CD4-positive, alpha-beta memory T cell (primary cell): ENCODE measurements at regions not wholly inside any gene's neighbourhood (a gene's known extent, or its start where the extent isn't known, plus 50 kb on each side); places are given as distances from the start of the nearest gene placed in this dataset.

Source experiments
- CTCF ChIA-PET: fragments of 350-600 bp; sonication (Branson Sonifier 250); formaldehyde crosslinking; loops from one replicate; lab custom pipeline; 2021; ENCODE audit warnings: inconsistent platforms; ENCODE audit not compliant: partially characterized antibody; lab: Charles Lee
- POLR2A ChIA-PET: fragments of 350-600 bp; sonication (Branson Sonifier 250); formaldehyde crosslinking; loops from one replicate; lab custom pipeline; 2021; ENCODE audit not compliant: partially characterized antibody; lab: Charles Lee
- DNase-seq, 5 donors: peaks; one replicate each; pipeline versions ENCODE4 v3.0.0 to v3.0.0-alpha.2; 2020 to 2022; ENCODE audit warnings: mixed read lengths in 1 of 5
- H3K27ac ChIP-seq: one replicate; pipeline ENCODE4 v1.7.0; 2013; ENCODE audit warnings: low read depth, low read length
- H3K27me3 ChIP-seq: 2 replicates; pipeline ENCODE4 v1.7.0; 2013; ENCODE audit warnings: mild to moderate bottlenecking, low read length, moderate library complexity; ENCODE audit not compliant: insufficient read depth
- H3K36me3 ChIP-seq: 2 replicates; pipeline ENCODE4 v1.7.0; 2013; ENCODE audit warnings: mild to moderate bottlenecking, low read length, moderate library complexity; ENCODE audit not compliant: insufficient read depth
- H3K4me1 ChIP-seq: 2 replicates; pipeline ENCODE4 v1.7.0; 2013; ENCODE audit warnings: mild to moderate bottlenecking, low read length, moderate library complexity; ENCODE audit not compliant: insufficient read depth
- H3K4me3 ChIP-seq, 2 donors: one replicate each; pipeline ENCODE4 v1.7.0; 2013; ENCODE audit warnings: low read length in 2 of 2, mild to moderate bottlenecking in 1 of 2
- H3K9me3 ChIP-seq, 2 donors: one replicate each; pipeline ENCODE4 v1.7.0; 2013; ENCODE audit warnings: low read length in 2 of 2, control low read depth in 1 of 2; ENCODE audit not compliant: control insufficient read depth in 1 of 2
- H3K27ac Mint-ChIP-seq, 7 donors: one replicate each; pipeline ENCODE4 v1.8.0; 2020 to 2021; ENCODE audit warnings: mixed read lengths in 7 of 7, mild to moderate bottlenecking in 6 of 7, inconsistent platforms in 3 of 7, moderate library complexity in 3 of 7
- H3K27me3 Mint-ChIP-seq, 2 donors: one replicate each; pipeline ENCODE4 v1.8.0; 2020 to 2021; ENCODE audit warnings: mixed read lengths in 2 of 2
- H3K36me3 Mint-ChIP-seq, 2 donors: one replicate each; pipeline ENCODE4 v1.8.0; 2020 to 2021; ENCODE audit warnings: mixed read lengths in 2 of 2, inconsistent platforms in 1 of 2, mild to moderate bottlenecking in 1 of 2
- H3K4me1 Mint-ChIP-seq, 4 donors: one replicate each; pipeline ENCODE4 v1.8.0; 2020 to 2021; ENCODE audit warnings: mixed read lengths in 4 of 4, mild to moderate bottlenecking in 1 of 4
- H3K4me3 Mint-ChIP-seq, 8 donors: one replicate each; pipeline ENCODE4 v1.8.0; 2020 to 2021; ENCODE audit warnings: mixed read lengths in 8 of 8, mild to moderate bottlenecking in 7 of 8, moderate library complexity in 6 of 8, inconsistent platforms in 3 of 8
- H3K9me3 Mint-ChIP-seq, 8 donors: one replicate each; pipeline ENCODE4 v1.8.0; 2020 to 2021; ENCODE audit warnings: mixed read lengths in 8 of 8, mild to moderate bottlenecking in 5 of 8, inconsistent platforms in 3 of 8, moderate library complexity in 1 of 8
- intact Hi-C: fragments of 100-400 bp; cut with micrococcal nuclease; formaldehyde crosslinking; loops from one replicate; pipeline ENCODE4 v1.15.1; 2023

DNA sequence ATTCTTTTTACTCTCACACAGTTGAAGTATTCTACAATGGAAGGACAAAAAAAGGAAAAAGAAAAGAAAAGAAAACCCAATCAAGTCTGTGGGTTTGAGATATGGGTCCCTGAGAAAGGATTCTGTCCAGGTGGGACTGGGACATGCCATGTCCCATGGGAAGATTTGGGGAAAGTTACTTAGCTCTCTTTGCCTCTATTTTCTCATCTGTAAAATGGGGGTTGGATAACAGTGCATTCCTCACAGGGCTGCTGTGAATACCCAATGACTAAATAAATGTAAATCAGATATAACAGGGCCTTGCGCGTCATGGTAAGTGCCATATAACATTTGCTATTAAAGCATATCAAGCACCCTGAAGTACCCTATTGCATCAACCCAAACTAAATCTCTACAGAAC, 105.7 kb downstream of the CPN2 start:
- Mint-ChIP-seq H3K4me1 (peaks cover 0 to 1% (median 0%) of the 10 kb centered on the region in 4 donors), H3K27ac (no peak overlapping the region), H3K36me3 (no peaks in the 10 kb centered on the region), H3K4me3 (no peak overlapping the region), H3K9me3 (no peaks in the 10 kb centered on the region), H3K27me3 (peaks cover 0 to 1% of the 10 kb centered on the region in 2 donors)
- Histone ChIP-seq H3K4me3 (no peak overlapping the region), H3K27me3 (no peaks in the 10 kb centered on the region), H3K4me1 (no peaks in the 10 kb centered on the region), H3K36me3 (no peaks in the 10 kb centered on the region), H3K27ac (no peak overlapping the region), H3K9me3 (no peaks in the 10 kb centered on the region)
- intact Hi-C loops, result no loop called here
- CTCF ChIA-PET, result interaction anchor here (1.3 kb wide), 1 partner anchor 88 kb away, joined by 4 read pairs; no protein-coding TSS in a partner anchor
- DNase-seq, result no peak
- POLR2A ChIA-PET, result no interaction called here

DNA sequence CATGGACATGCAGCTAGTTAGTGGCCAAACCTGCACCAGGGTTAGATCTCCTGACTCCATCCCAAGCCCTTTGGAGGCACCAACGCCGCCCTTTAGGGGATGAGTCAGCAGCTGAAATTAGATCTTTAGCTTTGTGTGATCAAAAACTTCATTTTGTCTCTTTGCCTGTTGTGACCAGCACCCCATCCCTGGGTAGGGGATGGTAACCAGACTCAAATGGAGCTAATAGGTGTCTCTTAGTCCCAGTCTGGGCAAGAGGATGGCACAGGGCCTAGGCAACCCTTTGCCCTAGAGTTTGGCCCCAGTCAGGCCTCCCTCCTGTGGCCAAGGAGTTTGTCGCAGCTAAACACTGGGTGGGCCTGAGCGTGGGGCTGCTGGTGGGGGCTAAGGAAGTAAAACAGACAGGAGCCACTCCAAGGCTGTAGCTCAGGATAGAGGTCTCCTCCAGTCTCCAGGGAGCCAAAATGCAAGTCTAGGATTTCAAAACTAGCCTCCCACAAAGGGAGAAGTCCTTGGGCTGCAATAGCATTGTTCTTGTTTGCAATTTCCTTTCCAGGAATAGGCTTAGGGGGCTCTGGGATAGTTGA, 105.1 kb downstream of the CPN2 start:
- Mint-ChIP-seq H3K36me3 (no peaks in the 10 kb centered on the region), H3K9me3 (no peaks in the 10 kb centered on the region), H3K4me3 (no peak overlapping the region), H3K4me1 (peaks cover 0 to 1% (median 0%) of the 10 kb centered on the region in 4 donors), H3K27ac (no peak overlapping the region), H3K27me3 (peaks cover 0 to 1% of the 10 kb centered on the region in 2 donors)
- ChIA-PET CTCF (interaction anchor here (1.3 kb wide), 1 partner anchor 88 kb away, joined by 4 read pairs; no protein-coding TSS in a partner anchor), POLR2A (no interaction called here)
- intact Hi-C loops, result no loop called here
- H3K36me3 ChIP-seq, result no peaks in the 10 kb centered on the region
- H3K27me3 ChIP-seq, result no peaks in the 10 kb centered on the region
- H3K4me3 ChIP-seq, result no peak overlapping the region
- no peaks in the 10 kb centered on the region for H3K4me1 ChIP-seq
- no peaks in the 10 kb centered on the region for H3K9me3 ChIP-seq
- no peak for DNase-seq
- no peak overlapping the region for H3K27ac ChIP-seq

DNA sequence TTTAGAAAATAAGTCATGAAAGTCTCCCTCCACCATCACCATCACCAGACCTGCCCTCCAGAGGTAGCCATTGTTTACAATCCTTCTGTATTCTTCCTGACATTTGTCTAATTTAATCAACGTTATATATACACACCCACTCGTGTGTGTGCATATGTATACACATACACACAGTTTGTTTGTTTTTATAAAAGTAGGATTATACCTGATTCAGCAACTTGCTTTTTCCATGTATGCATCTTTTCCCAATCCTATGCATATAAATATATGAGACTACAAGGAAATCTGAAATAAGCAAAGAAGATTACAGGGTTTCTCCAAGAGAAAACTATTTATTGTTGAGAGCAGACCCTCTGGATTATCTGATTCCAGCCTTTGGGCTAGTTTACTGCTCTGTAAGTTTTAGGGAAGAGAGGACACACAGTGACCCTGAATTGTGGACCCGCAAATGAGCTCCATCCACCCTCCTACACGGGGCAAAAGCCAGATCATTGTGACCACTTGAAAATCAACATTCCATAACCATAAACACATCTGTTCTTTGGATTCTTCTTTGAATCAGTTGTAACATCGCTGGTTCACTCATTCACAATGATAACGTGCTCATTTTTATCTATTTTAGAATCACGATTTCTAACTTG, 104.3 kb downstream of the CPN2 start:
- Mint-ChIP-seq H3K9me3 (no peaks in the 10 kb centered on the region), H3K4me1 (peaks cover 0 to 1% (median 0%) of the 10 kb centered on the region in 4 donors), H3K36me3 (no peaks in the 10 kb centered on the region), H3K27ac (no peak overlapping the region), H3K27me3 (peaks cover 0 to 1% of the 10 kb centered on the region in 2 donors), H3K4me3 (no peak overlapping the region)
- ChIA-PET CTCF (no interaction called here), POLR2A (no interaction called here)
- no peak for DNase-seq
- Histone ChIP-seq H3K27me3 (no peaks in the 10 kb centered on the region), H3K4me1 (no peaks in the 10 kb centered on the region), H3K4me3 (no peak overlapping the region), H3K27ac (no peak overlapping the region), H3K9me3 (no peaks in the 10 kb centered on the region), H3K36me3 (no peaks in the 10 kb centered on the region)
- intact Hi-C loops, result no loop called here

DNA sequence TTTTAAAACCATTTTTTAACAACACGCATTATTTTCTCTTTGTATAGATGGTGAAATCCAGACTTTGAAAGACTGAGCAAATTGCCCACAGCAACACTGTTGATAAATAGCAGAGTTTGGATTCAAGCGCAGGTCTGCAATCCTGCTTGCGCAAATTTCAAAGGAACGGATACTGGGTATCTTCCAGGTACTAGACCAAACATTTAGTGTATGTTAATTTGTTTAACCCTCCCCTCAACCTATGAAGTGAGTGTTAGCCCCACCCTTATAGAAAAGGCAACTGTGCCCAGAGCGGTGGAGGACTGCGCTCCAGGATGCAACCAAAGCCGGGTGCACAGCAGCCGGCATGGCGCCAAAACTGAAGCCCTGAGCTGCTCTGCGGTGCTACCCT, 103.8 kb downstream of the CPN2 start:
- no peaks in the 10 kb centered on the region for H3K9me3 Mint-ChIP-seq
- H3K4me1 Mint-ChIP-seq, result peaks cover 0 to 1% (median 0%) of the 10 kb centered on the region in 4 donors
- ChIA-PET POLR2A (no interaction called here), CTCF (no interaction called here)
- H3K27me3 Mint-ChIP-seq, result peaks cover 0 to 1% of the 10 kb centered on the region in 2 donors
- no peak overlapping the region for H3K27ac ChIP-seq
- no peaks in the 10 kb centered on the region for H3K9me3 ChIP-seq
- intact Hi-C loops, result no loop called here
- H3K27me3 ChIP-seq, result no peaks in the 10 kb centered on the region
- no peaks in the 10 kb centered on the region for H3K4me1 ChIP-seq
- H3K27ac Mint-ChIP-seq, result no peak overlapping the region
- no peak overlapping the region for H3K4me3 ChIP-seq
- no peaks in the 10 kb centered on the region for H3K36me3 Mint-ChIP-seq
- DNase-seq, result no peak
- no peak overlapping the region for H3K4me3 Mint-ChIP-seq
- H3K36me3 ChIP-seq, result no peaks in the 10 kb centered on the region

DNA sequence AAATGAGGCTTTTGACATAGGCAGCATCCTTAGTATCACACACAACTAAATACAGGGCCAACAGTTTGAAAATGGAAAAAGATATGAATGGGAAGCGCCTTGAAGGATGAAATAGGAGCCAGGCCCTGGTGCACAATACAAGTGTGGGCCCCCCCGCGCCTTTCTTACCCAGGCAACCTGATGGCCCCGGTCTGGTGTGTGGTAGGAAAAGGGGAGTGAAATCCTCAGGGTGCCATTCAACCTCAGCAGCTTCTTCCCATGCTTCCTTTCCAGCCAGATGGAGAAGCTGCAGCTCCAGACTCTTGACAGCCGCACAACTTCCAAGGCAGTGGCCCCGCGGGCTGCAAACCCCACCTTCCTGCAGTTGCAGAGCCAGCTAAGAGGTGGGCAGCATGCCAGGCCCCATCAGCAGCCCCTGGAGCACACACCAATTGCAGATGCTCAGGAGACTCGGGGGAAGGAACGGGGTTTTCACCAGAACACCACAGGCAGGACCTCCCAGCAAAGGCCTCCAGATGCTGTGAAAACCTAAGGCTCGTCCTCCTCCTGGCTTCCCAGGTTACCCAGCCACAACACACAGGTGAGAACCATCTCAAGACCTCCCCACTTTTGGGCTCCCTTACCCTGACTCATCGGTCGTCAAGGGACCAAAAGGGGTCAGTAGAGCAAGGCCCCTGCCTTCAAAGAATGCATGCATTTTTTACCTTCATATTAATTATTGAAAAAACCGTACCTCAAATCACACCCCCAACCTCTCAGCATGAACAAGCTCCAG, 101.6 kb downstream of the CPN2 start:
- H3K9me3 ChIP-seq, result no peaks in the 10 kb centered on the region
- H3K36me3 ChIP-seq, result no peaks in the 10 kb centered on the region
- no peaks in the 10 kb centered on the region for H3K27me3 ChIP-seq
- no peak overlapping the region for H3K4me3 ChIP-seq
- Mint-ChIP-seq H3K36me3 (no peaks in the 10 kb centered on the region), H3K9me3 (no peaks in the 10 kb centered on the region), H3K4me3 (no peak overlapping the region), H3K4me1 (peaks cover 0 to 5% (median 4%) of the 10 kb centered on the region in 4 donors), H3K27me3 (no peaks in the 10 kb centered on the region), H3K27ac (no peak overlapping the region)
- ChIA-PET POLR2A (no interaction called here), CTCF (no interaction called here)
- intact Hi-C loops, result loop anchor here (1.0 kb wide), 1 partner anchor 48 kb away; no protein-coding TSS in a partner anchor
- DNase-seq, result no peak
- no peaks in the 10 kb centered on the region for H3K4me1 ChIP-seq
- H3K27ac ChIP-seq, result no peak overlapping the region

DNA sequence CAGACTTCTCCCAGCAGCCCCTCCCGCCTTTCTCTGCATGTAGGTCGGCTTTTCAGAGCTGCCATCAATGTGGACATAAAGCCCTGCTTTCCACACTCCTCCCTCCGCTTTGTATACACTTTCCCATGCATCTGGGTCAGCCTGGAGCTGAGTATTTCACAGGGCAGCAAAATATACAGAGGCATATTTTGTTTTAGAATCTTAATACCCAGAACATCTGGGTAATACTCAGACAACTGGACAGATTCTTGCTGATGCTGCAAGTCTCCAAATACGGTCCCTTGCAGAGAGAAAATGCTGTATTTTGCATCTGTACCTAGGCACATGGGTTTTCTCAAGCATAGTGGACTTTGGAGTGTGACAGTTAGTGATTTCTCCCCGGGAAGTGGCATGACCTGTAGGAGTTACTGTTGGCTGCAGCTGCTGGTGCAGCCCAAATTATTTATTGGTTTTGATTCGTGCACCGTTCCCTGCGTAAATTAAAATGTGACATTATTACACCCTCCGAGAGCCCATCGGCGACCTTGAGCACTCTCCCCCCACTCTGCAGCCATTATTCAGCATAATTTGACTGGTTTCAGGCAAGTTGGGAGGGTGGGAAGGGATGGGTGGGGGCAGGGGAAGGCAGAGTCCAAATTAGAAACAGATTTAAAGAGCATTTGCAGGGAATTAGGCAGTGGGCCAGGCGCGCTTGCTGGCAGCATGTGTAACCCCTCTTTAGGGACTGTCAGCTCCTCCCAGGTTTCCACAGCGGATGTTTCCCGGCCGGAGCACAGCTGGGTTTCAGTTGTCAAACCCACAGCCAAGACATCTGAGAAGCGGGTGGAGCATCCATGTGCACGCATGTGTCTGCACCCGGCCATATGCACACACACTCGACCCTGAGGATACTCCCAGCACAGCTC, 100.8 kb downstream of the CPN2 start:
- H3K4me1 ChIP-seq, result peaks cover 4% of the 10 kb centered on the region
- H3K27ac ChIP-seq, result no peak overlapping the region
- Mint-ChIP-seq H3K9me3 (no peaks in the 10 kb centered on the region), H3K36me3 (no peaks in the 10 kb centered on the region), H3K27ac (no peak overlapping the region), H3K4me1 (peaks cover 4 to 7% (median 6%) of the 10 kb centered on the region in 4 donors), H3K27me3 (no peaks in the 10 kb centered on the region), H3K4me3 (no peak overlapping the region)
- DNase-seq, result no peak
- H3K27me3 ChIP-seq, result no peaks in the 10 kb centered on the region
- intact Hi-C loops, result loop anchor here (1.0 kb wide), 1 partner anchor 49 kb away; no protein-coding TSS in a partner anchor
- POLR2A ChIA-PET, result no interaction called here
- no peaks in the 10 kb centered on the region for H3K36me3 ChIP-seq
- CTCF ChIA-PET, result no interaction called here
- no peak overlapping the region for H3K4me3 ChIP-seq
- no peaks in the 10 kb centered on the region for H3K9me3 ChIP-seq
